ENCODE measurements at regions not wholly inside any gene's neighbourhood (a gene's known extent, or its start where the extent isn't known, plus 50 kb on each side); places are given as distances from the start of the nearest gene placed in this dataset.

DNA sequence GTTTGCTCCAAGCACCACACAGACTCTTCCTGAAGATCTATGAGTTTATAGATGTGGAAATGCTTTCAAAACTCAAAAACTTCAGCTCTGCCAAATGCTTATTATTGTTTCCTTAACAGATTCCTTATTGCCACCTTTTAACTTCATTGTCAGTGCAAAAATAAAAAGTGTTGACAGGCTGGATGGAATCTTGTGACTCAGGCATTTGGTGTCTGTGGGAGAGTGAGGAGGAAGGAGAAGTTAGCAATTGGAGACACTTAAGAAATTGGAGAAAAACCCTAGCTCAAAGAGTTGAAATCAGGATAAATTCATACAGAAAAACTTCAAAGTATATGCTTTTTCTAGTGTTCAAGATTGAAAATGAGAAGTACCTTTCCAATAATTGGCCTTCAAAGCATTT is 140.6 kb upstream of the PUM3 start (continued):
- TF ChIP-seq ZNF512 (CRISPR knock-in tag; IDR thresholded peaks at IDR 0.05; ENCODE audit: borderline replicate concordance) (no peak), ETV6 (CRISPR knock-in tag; IDR thresholded peaks at IDR 0.05) (no peak), TEAD1 (CRISPR knock-in tag; IDR thresholded peaks at IDR 0.05) (no peak), NFYB (CRISPR knock-in tag; conservative IDR thresholded peaks at IDR 0.05; ENCODE audit: low read depth) (no peak), NR3C1 (CRISPR knock-in tag; conservative IDR thresholded peaks at IDR 0.05; ENCODE audit: low read depth) (no peak), ZBTB21 (CRISPR knock-in tag; IDR thresholded peaks at IDR 0.05; ENCODE audit: borderline replicate concordance) (no peak), CREB1 (CRISPR knock-in tag; IDR thresholded peaks at IDR 0.05) (no peak), ZSCAN18 (CRISPR knock-in tag; IDR thresholded peaks at IDR 0.05) (no peak), AFF4 (CRISPR knock-in tag; IDR thresholded peaks at IDR 0.05; ENCODE audit: borderline replicate concordance) (no peak), ZNF232 (CRISPR knock-in tag; IDR thresholded peaks at IDR 0.05) (no peak), ZNF671 (CRISPR knock-in tag; IDR thresholded peaks at IDR 0.05) (no peak), TCF7 (CRISPR knock-in tag; IDR thresholded peaks at IDR 0.05; ENCODE audit: low read depth) (no peak), JAZF1 (CRISPR knock-in tag; IDR thresholded peaks at IDR 0.05) (no peak)
- TF ChIP-seq, protein P1, sequence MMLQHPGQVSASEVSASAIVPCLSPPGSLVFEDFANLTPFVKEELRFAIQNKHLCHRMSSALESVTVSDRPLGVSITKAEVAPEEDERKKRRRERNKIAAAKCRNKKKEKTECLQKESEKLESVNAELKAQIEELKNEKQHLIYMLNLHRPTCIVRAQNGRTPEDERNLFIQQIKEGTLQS (CRISPR knock-in tag; conservative IDR thresholded peaks at IDR 0.05): no peak

GRCh38 chr9:2979957-2980610 is 136.2 kb upstream of the PUM3 start:
- H3K27ac Mint-ChIP-seq: no peak overlapping the region
- no peaks in the 10 kb centered on the region for H3K27me3 Mint-ChIP-seq (ENCODE audit: low read depth)
- CTCF ChIA-PET: no interaction called here
- TF ChIP-seq, protein P2, sequence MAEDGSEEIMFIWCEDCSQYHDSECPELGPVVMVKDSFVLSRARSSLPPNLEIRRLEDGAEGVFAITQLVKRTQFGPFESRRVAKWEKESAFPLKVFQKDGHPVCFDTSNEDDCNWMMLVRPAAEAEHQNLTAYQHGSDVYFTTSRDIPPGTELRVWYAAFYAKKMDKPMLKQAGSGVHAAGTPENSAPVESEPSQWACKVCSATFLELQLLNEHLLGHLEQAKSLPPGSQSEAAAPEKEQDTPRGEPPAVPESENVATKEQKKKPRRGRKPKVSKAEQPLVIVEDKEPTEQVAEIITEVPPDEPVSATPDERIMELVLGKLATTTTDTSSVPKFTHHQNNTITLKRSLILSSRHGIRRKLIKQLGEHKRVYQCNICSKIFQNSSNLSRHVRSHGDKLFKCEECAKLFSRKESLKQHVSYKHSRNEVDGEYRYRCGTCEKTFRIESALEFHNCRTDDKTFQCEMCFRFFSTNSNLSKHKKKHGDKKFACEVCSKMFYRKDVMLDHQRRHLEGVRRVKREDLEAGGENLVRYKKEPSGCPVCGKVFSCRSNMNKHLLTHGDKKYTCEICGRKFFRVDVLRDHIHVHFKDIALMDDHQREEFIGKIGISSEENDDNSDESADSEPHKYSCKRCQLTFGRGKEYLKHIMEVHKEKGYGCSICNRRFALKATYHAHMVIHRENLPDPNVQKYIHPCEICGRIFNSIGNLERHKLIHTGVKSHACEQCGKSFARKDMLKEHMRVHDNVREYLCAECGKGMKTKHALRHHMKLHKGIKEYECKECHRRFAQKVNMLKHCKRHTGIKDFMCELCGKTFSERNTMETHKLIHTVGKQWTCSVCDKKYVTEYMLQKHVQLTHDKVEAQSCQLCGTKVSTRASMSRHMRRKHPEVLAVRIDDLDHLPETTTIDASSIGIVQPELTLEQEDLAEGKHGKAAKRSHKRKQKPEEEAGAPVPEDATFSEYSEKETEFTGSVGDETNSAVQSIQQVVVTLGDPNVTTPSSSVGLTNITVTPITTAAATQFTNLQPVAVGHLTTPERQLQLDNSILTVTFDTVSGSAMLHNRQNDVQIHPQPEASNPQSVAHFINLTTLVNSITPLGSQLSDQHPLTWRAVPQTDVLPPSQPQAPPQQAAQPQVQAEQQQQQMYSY (CRISPR knock-in tag; IDR thresholded peaks at IDR 0.05): no peak
- no peak for TF ChIP-seq ZBTB21 (CRISPR knock-in tag; IDR thresholded peaks at IDR 0.05; ENCODE audit: borderline replicate concordance)
- TF ChIP-seq, protein P3, sequence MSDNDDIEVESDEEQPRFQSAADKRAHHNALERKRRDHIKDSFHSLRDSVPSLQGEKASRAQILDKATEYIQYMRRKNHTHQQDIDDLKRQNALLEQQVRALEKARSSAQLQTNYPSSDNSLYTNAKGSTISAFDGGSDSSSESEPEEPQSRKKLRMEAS (CRISPR knock-in tag; IDR thresholded peaks at IDR 0.05): no peak
- TF ChIP-seq TP53 (CRISPR knock-in tag; IDR thresholded peaks at IDR 0.05): no peak
- TF ChIP-seq, protein P4, sequence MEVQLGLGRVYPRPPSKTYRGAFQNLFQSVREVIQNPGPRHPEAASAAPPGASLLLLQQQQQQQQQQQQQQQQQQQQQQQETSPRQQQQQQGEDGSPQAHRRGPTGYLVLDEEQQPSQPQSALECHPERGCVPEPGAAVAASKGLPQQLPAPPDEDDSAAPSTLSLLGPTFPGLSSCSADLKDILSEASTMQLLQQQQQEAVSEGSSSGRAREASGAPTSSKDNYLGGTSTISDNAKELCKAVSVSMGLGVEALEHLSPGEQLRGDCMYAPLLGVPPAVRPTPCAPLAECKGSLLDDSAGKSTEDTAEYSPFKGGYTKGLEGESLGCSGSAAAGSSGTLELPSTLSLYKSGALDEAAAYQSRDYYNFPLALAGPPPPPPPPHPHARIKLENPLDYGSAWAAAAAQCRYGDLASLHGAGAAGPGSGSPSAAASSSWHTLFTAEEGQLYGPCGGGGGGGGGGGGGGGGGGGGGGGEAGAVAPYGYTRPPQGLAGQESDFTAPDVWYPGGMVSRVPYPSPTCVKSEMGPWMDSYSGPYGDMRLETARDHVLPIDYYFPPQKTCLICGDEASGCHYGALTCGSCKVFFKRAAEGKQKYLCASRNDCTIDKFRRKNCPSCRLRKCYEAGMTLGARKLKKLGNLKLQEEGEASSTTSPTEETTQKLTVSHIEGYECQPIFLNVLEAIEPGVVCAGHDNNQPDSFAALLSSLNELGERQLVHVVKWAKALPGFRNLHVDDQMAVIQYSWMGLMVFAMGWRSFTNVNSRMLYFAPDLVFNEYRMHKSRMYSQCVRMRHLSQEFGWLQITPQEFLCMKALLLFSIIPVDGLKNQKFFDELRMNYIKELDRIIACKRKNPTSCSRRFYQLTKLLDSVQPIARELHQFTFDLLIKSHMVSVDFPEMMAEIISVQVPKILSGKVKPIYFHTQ (CRISPR knock-in tag; IDR thresholded peaks at IDR 0.05): no peak
- no peak for TF ChIP-seq SMAD3 (CRISPR knock-in tag; IDR thresholded peaks at IDR 0.05; ENCODE audit: borderline replicate concordance)

More at GRCh38 chr9:2979957-2980610, 136.2 kb upstream of the PUM3 start:
- ATAC-seq (no peak), DNase-seq (ENCODE audit: low spot score) (no peak)
- no peak overlapping the region for H3K4me3 Mint-ChIP-seq
- H3K36me3 Mint-ChIP-seq: no peaks in the 10 kb centered on the region
- POLR2A ChIA-PET: no interaction called here
- H3K4me1 Mint-ChIP-seq: no peaks in the 10 kb centered on the region
- H3K9me3 Mint-ChIP-seq: peaks cover 15% of the 10 kb centered on the region

All from WTC11 (cell line).